ENCODE measurements at regions not wholly inside any gene's neighbourhood (a gene's known extent, or its start where the extent isn't known, plus 50 kb on each side); places are given as distances from the start of the nearest gene placed in this dataset.

DNA sequence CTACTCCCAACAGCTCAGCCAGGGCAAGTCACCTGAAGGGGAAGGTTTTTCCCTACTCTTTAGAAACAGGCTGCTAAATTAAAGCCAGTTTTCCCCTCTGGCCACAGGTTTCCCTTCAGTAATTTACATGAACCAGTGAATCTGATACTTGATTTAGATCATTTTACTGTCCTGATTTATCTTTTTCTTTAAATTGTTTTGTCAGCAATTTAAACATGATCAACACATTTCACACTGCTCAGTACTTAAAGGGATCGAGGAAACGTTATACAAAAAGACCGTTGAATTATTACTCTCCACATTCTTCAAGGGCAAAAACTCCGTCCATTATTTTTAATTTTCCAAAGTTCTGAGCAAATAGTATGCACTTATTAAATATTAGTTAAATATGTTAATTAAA, 1165.7 kb upstream of the GYPC start:
- no peak overlapping the region for H3K27ac ChIP-seq (ENCODE audit: low read length)
- no peak overlapping the region for H3K4me3 ChIP-seq (ENCODE audit: low read length)
- no peaks in the 10 kb centered on the region for H4K20me1 ChIP-seq (ENCODE audit: insufficient read depth, low read length)
- H3K9ac ChIP-seq (ENCODE audit: low read length): no peak overlapping the region
- H3K4me2 ChIP-seq (ENCODE audit: low read length): no peak overlapping the region
- H3K27me3 ChIP-seq (ENCODE audit: low read depth, low read length): no peaks in the 10 kb centered on the region
- TF ChIP-seq EZH2phosphoT487 (IDR thresholded peaks at IDR 0.05; ENCODE audit: low read depth): no peak
- TF ChIP-seq, protein P1, sequence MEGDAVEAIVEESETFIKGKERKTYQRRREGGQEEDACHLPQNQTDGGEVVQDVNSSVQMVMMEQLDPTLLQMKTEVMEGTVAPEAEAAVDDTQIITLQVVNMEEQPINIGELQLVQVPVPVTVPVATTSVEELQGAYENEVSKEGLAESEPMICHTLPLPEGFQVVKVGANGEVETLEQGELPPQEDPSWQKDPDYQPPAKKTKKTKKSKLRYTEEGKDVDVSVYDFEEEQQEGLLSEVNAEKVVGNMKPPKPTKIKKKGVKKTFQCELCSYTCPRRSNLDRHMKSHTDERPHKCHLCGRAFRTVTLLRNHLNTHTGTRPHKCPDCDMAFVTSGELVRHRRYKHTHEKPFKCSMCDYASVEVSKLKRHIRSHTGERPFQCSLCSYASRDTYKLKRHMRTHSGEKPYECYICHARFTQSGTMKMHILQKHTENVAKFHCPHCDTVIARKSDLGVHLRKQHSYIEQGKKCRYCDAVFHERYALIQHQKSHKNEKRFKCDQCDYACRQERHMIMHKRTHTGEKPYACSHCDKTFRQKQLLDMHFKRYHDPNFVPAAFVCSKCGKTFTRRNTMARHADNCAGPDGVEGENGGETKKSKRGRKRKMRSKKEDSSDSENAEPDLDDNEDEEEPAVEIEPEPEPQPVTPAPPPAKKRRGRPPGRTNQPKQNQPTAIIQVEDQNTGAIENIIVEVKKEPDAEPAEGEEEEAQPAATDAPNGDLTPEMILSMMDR (IDR thresholded peaks at IDR 0.05; ENCODE audit: low read depth, low read length): no peak
- no peaks in the 10 kb centered on the region for H3K36me3 ChIP-seq (replicated peaks; ENCODE audit: low read depth, low read length)
- no peaks in the 10 kb centered on the region for H3K4me1 ChIP-seq (ENCODE audit: low read length)
- H3K9me3 ChIP-seq (ENCODE audit: insufficient read depth, low read length): no peaks in the 10 kb centered on the region
- no peaks in the 10 kb centered on the region for H3K79me2 ChIP-seq (ENCODE audit: low read length)
- H2AFZ ChIP-seq (ENCODE audit: low read depth, low read length): no peak overlapping the region

GRCh38 chr2:125491663-125492062, 1164.3 kb upstream of the GYPC start:
- Histone ChIP-seq H4K20me1 (ENCODE audit: insufficient read depth, low read length) (no peaks in the 10 kb centered on the region), H2AFZ (ENCODE audit: low read depth, low read length) (no peak overlapping the region), H3K79me2 (ENCODE audit: low read length) (no peaks in the 10 kb centered on the region), H3K27me3 (ENCODE audit: low read depth, low read length) (no peaks in the 10 kb centered on the region), H3K4me2 (ENCODE audit: low read length) (no peak overlapping the region), H3K9ac (ENCODE audit: low read length) (no peak overlapping the region), H3K4me3 (ENCODE audit: low read length) (no peak overlapping the region), H3K4me1 (ENCODE audit: low read length) (no peaks in the 10 kb centered on the region), H3K27ac (ENCODE audit: low read length) (no peak overlapping the region), H3K36me3 (replicated peaks; ENCODE audit: low read depth, low read length) (no peaks in the 10 kb centered on the region), H3K9me3 (ENCODE audit: insufficient read depth, low read length) (no peaks in the 10 kb centered on the region)
- TF ChIP-seq, protein P1 (IDR thresholded peaks at IDR 0.05; ENCODE audit: low read depth, low read length): no peak
- no peak for TF ChIP-seq EZH2phosphoT487 (IDR thresholded peaks at IDR 0.05; ENCODE audit: low read depth)

GRCh38 chr2:125512313-125512712, 1143.6 kb upstream of the GYPC start:
- Histone ChIP-seq H3K9me3 (ENCODE audit: insufficient read depth, low read length) (no peaks in the 10 kb centered on the region), H4K20me1 (ENCODE audit: insufficient read depth, low read length) (no peaks in the 10 kb centered on the region)

DNA sequence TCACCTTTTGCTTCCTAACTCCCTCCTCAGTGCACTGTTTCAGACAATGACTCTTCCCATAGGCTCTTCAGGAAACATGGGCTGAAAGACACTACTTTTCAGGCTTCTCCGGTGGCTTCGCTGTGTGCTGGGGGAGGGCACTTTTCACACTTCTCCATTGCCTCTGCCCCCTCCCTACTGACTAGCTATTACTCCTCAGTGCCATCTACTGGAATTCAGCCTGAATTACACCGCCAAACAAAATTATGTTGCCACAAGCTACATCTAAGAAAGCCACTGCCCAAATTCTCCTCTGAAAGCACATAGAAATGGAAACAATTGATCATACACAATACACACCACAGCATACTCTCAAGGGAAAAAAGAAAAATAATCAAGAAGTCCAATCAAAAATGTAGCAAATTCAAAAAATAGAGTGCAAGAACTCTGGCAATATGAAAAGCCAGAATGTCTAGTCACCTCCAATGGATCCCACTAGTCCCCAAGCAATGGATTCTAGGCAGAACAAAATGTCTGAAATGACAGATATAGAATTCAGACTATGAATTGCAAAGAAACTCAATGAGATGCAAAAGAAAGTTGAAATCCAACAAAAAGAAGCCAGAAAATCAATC, 1139.4 kb upstream of the GYPC start:
- peak overlapping the region; percentile 41; the same call in 1 of the 2 replicates for H3K4me3 ChIP-seq (ENCODE audit: low read length)
- no peak overlapping the region for H3K9ac ChIP-seq (ENCODE audit: low read length)
- H3K79me2 ChIP-seq (ENCODE audit: low read length): no peaks in the 10 kb centered on the region
- peak overlapping the region; percentile 89 for H2AFZ ChIP-seq (ENCODE audit: low read depth, low read length)
- no peaks in the 10 kb centered on the region for H3K27me3 ChIP-seq (ENCODE audit: low read depth, low read length)
- no peaks in the 10 kb centered on the region for H3K9me3 ChIP-seq (ENCODE audit: insufficient read depth, low read length)
- no peaks in the 10 kb centered on the region for H4K20me1 ChIP-seq (ENCODE audit: insufficient read depth, low read length)
- H3K36me3 ChIP-seq (replicated peaks; ENCODE audit: low read depth, low read length): no peaks in the 10 kb centered on the region
- no peak overlapping the region for H3K27ac ChIP-seq (ENCODE audit: low read length)
- TF ChIP-seq, protein P1 (IDR thresholded peaks at IDR 0.05; ENCODE audit: low read depth, low read length): peak; percentile 78
- TF ChIP-seq EZH2phosphoT487 (IDR thresholded peaks at IDR 0.05; ENCODE audit: low read depth): no peak
- peak overlapping the region; percentile 76 for H3K4me2 ChIP-seq (ENCODE audit: low read length)
- peaks cover 5% of the 10 kb centered on the region for H3K4me1 ChIP-seq (ENCODE audit: low read length)

More at GRCh38 chr2:125512313-125512712, 1143.6 kb upstream of the GYPC start:
- Histone ChIP-seq H3K27me3 (ENCODE audit: low read depth, low read length) (no peaks in the 10 kb centered on the region), H3K79me2 (ENCODE audit: low read length) (no peaks in the 10 kb centered on the region), H3K27ac (ENCODE audit: low read length) (no peak overlapping the region), H3K4me3 (ENCODE audit: low read length) (no peak overlapping the region), H3K9ac (ENCODE audit: low read length) (no peak overlapping the region), H3K4me2 (ENCODE audit: low read length) (no peak overlapping the region), H2AFZ (ENCODE audit: low read depth, low read length) (no peak overlapping the region), H3K36me3 (replicated peaks; ENCODE audit: low read depth, low read length) (no peaks in the 10 kb centered on the region), H3K4me1 (ENCODE audit: low read length) (peaks cover 8% of the 10 kb centered on the region)
- TF ChIP-seq, protein P1 (IDR thresholded peaks at IDR 0.05; ENCODE audit: low read depth, low read length): no peak
- no peak for TF ChIP-seq EZH2phosphoT487 (IDR thresholded peaks at IDR 0.05; ENCODE audit: low read depth)
